Anterior cingulate cortex (tissue), 58 donors: ENCODE measurements at regions not wholly inside any gene's neighbourhood (a gene's known extent, or its start where the extent isn't known, plus 50 kb on each side); places are given as distances from the start of the nearest gene placed in this dataset.
"Not testable (repeated sequence)": the region's sequence is repeated elsewhere in the genome, so short reads cannot be mapped to it uniquely, and the experiment has no call there.

Experiments
- DNase-seq, 58 donors: peaks; one replicate each; lab custom pipeline; 2025; lab: John Stamatoyannopoulos, UW

- no peak for DNase-seq
Observed at GRCh38 chr2:8103085-8103708, 578.7 kb upstream of the ID2 start.

DNA sequence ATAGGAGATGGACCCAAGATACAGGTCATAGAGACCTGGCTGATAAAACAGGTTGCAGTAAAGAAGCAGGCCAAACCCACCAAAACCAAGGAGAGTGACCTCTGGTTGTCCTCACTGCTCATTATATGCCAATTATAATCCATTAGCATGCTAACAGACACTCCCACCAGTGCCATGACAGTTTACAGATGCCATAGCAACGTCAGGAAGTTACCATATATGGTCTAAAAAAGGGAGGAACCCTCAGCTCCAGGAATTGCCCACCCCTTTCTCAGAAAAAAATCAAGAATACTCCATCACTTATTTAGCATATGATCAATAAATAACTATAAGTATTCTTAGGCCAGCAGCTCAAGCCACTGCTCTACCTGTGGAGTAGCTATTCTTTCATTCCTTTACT, 574.7 kb upstream of the ID2 start:
- no peak for DNase-seq

DNA sequence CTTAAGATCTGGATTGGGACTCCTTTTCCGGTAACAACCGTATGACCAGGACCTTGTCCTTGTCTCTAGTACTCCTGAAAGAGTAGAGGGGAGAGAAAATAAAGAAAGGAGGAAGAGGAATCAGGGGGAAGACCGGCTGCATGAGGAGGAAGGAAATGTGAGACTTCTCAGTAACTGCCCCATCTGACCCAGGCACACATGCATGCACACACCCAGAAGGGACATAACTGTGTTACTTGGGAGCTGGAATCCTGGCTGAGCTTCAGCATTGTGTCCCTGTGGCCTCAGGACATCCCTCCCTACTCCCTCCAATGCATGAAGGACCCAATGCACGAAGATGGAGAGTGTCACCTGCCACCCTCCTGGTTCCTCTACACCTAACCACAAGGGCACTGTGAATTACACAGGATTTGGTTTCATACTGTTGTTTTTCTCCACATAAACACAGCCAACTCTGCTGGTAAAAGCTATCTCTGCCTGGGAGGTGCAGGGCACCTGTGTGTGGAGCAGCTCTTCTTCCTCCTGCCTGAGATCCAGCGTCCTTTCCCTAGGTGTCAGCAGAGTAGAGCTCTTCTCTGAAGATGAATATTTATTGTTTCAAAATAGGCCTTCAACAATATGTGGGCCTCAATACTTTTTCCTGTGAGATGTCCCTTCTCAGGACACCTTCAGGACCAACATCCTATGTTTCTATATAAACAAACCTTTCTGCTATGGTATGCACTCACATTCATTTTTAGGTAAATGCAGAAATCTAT, 574.1 kb upstream of the ID2 start:
- DNase-seq: no peak

- no peak for DNase-seq
Observed at GRCh38 chr2:8110716-8111115, 571.1 kb upstream of the ID2 start.

DNA sequence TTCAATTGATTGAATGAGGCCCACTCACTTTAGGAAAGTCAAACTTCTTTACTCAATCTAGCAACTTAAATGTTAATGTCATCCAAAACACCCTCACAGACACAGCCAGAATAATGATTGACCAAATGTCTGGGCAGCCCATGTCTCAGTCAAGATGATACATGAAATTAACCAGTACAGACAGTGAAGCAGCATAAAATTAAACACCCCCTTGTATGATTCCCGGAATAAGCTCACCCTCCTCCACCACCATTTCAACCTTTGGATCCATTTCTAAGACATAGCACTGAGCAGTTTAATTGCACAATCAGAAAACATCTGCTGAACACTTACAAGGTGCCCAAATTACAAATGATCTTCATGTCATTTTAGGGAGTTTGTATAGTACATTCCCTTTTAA, 570.7 kb upstream of the ID2 start:
- no peak for DNase-seq

DNA sequence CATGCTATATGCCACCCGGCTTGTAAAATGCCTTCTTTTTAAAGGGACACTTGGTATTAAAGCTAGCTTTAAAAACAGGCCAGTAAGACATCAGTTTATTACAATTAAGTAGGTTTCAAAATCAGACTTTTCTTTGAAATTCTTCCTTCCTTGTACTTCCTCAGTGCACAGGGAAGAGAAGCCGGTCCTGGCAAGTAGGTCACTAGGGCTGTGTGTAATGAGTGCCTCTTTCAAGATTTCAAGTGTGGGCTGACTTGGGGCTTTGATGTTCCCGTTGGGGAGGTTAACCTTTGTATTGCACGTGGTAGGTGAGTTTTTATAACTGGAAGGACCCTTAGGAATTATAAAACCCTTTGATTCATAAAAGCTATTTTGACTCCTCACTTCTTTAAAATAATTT, 566.4 kb upstream of the ID2 start:
- DNase-seq: no peak

DNA sequence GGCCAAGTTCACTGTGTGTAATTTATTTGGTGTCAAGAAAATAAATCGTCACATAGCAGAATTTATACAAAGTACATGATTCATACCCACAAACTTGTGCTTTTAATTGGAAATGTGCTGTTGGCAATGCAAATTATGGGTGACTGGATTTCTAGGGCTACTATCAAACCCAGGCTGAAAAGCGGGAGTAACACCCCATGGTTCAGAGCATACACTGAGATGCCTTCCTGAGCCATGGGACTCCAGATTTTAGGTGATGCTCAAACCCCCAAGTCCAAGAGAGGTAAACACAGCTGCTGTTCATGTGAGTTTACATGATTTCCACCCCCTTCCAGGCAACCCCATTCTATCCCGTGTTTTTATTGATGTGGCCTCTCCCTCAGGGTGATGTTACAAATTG, 565.9 kb upstream of the ID2 start:
- no peak for DNase-seq

- no peak for DNase-seq
Observed at GRCh38 chr2:8116661-8117060, 565.2 kb upstream of the ID2 start.

- DNase-seq: no peak
Observed at GRCh38 chr2:8118940-8119781, 562.7 kb upstream of the ID2 start.

DNA sequence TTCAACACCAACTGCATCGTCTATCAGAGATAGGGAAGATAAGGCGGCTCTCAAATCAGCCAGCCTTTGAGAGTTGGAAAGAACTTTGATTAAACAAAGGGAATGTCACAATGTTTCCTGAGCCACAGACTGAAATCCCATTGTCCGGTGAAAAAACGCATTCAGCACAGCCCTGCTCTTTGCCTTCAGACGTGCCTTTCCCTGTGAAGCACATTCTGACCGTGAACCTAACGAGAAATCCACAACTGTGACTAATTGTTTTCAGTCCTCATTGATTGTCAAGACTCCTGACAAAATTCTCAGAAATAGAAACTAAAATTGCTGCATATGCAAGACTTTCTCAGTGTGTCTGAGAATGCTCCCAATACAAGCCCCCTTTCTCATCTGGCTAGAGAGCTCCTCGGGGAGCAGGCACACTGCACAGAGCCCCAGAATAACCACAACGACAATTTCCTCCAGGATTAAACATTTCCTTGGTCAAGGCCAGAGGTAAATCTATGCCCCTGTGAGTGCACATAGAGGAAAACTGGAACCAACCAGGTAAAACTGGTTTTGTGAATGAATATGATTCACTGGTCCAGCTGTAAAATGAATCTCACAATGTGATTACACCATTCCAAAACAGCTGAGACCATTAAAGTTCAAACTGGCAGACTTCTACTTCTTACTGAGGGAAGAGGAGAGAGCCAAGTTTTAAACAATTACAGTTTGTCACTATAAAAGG, 561.9 kb upstream of the ID2 start:
- no peak for DNase-seq

GRCh38 chr2:8120506-8120860, 561.4 kb upstream of the ID2 start:
- DNase-seq: no peak

DNA sequence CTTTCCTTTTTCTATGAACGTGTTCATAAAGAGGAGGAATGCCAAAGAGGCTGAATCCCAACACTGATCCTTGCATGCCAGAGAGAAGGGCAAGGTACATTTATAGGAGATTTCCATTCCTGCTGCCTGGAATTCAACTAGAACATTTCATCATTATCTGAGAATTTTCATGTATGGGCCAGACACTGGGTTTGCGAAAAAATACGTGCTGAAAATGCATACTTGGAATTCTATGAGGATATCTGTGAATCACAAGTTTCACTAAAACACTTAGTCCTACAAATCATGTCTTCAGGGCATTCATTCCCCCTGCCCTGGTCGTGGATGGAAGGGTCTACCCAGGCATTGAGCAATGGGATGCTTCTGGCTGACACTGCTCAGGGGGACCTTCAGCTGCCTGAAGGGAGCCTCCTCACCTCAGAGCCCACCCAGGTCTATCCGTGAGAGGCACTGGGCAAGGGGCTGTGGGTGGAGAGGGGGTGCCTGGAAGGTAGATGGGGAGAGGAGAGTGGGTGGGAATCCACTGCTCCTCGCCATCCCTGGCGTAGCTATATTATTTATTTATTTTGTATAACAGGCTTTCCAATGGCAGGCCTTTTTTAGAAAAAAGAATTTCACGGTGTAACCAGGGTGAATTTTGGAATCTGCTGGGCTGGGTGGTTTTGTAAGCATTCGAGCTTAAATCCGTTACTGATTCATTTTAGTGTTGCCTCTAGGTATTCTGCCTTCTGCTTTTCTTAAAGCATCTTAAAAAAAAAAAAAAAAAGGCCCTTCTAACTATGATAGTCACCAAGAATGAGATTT, 560.6 kb upstream of the ID2 start:
- no peak for DNase-seq

DNA sequence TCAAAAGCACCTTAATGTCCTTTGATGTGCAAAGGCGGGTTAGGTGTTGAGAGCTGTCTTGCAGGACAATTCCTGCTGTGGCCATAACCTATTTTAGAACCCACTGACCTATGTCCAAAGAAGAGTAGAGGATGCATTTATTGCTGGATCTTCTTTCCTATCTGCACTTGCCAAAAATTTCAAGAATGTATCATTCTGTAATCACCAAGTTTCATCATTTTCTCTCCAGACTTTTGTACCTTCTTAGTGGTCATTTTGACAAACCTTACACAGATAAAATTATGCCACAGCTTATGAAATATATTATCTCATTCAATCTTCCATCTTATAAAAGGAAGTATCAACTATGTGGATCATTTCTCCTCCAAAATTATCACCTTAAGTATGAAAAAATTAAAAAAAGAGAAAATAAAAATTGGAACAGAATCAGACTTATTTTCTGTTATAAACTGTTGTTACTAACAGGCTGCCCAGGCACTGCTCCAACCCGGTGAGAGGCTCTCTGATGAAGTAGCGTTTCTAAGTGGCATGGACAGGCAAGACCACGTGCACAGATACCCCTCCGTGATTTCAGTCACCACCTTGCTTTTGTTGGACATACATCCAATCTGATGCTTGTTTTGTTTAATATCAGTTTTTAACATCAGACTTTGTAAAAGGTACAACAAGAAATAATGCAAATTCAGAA, 559.9 kb upstream of the ID2 start:
- no peak for DNase-seq

- no peak for DNase-seq
Observed at GRCh38 chr2:8122520-8122919, 559.3 kb upstream of the ID2 start.

DNA sequence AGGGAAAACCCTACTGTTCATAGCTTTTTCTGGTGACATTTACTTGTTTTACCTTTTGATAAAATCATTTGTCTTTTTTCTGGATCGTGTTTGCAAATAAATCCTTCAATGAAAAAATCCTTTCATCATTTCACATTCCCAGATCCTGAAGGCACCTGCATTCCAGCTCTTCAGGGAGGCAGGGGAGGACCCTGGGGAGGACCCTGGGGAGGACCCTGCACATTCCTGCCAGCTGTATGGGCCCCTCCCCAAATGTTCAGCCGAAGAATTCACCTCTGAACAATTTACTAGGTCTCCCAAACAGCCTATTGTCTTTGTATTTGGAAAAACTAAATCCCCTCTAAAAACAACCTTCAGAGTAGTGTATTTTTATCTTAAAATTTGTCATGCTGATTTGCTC, 558.4 kb upstream of the ID2 start:
- DNase-seq: no peak

- DNase-seq: no peak
Observed at GRCh38 chr2:8125741-8126711, 555.8 kb upstream of the ID2 start.

DNA sequence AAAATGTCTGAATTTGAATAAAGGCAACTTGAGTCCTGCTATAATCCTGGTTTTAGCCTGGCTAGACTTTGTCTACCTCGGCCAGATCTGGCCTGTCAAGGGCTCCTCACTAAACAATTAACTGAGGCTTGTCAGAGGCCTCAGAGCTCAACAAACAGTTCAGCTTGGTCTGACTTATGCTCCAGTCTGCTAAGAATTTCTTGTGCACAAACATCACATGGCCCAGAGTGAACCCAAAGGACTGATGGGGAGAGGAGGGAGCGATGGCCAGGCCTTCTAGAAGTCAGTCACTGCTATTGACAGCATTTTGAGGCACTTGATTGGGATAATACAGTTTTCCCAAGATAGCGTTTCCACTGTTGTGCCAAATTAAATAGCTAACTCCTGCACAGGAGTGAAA, 555.1 kb upstream of the ID2 start:
- DNase-seq: no peak

GRCh38 chr2:8131423-8131822, 550.4 kb upstream of the ID2 start:
- DNase-seq: not testable (repeated sequence)
